GM12878 (cell line): ENCODE measurements at regions not wholly inside any gene's neighbourhood (a gene's known extent, or its start where the extent isn't known, plus 50 kb on each side); places are given as distances from the start of the nearest gene placed in this dataset.

ENCODE experiments used
- ATAC-seq: fragments of 200-7000 bp; cut with Tn5 transposase; 3 replicates; pipeline ENCODE4 v1.9.1; 2020; ENCODE audit warnings: mild to moderate bottlenecking, moderate library complexity
- BruUV-seq: library from RNA; stranded (reverse); fragments of 400-500 nt; replicated peaks from 2 replicates; lab custom pipeline; 2021; lab: Mats Ljungman, UMichigan
- CTCF ChIA-PET: fragments of 300-600 bp; sonication (Branson Sonifier 250); formaldehyde crosslinking; extraction: SDS; loops from one replicate; lab custom pipeline; 2021; ENCODE audit warnings: inconsistent platforms; lab: Yijun Ruan, JAX
- POLR2A ChIA-PET: fragments of 350-600 bp; formaldehyde crosslinking; extraction: SDS; loops from one replicate; lab custom pipeline; 2021; ENCODE audit warnings: inconsistent platforms; lab: Charles Lee
- RAD21 ChIA-PET: fragments of 300-600 bp; sonication (Branson Sonifier 250); formaldehyde crosslinking; loops from one replicate; lab custom pipeline; 2023; ENCODE audit warnings: antibody characterized with exemption; ENCODE audit not compliant: unreplicated experiment; lab: Charles Lee
- SMC1A ChIA-PET: fragments of 300-600 bp; sonication (Branson Sonifier 250); formaldehyde crosslinking; loops from one replicate; lab custom pipeline; 2023; ENCODE audit not compliant: unreplicated experiment, uncharacterized antibody; lab: Charles Lee
- DNase-seq: peaks from one replicate; pipeline ENCODE4 v3.0.0-alpha.2; 2011; ENCODE audit warnings: low read depth, low spot score
- FAIRE-seq: peaks from 3 replicates; lab custom pipeline; 2011; peaks lifted over from hg19 to GRCh38; lab: Jason Lieb, UNC
- H2AFZ ChIP-seq: 2 replicates; pipeline ENCODE4 v1.6.0; 2011; ENCODE audit warnings: low read depth, low read length, control low read depth; ENCODE audit not compliant: control insufficient read depth
- H3K27ac ChIP-seq: 2 replicates; pipeline ENCODE4 v1.5.1; 2011; ENCODE audit warnings: control low read depth; ENCODE audit not compliant: control insufficient read depth, insufficient read depth
- H3K27me3 ChIP-seq, 2 experiments: replicated peaks in 1 of 2; 2 replicates each; pipeline versions ENCODE4 v1.6.0 to v1.6.1; 2011; ENCODE audit warnings: low read length in 1 of 2; ENCODE audit not compliant: control insufficient read depth in 2 of 2, insufficient read depth in 2 of 2
- H3K36me3 ChIP-seq, 2 experiments: 2 replicates each; pipeline ENCODE4 v1.5.1; 2011; ENCODE audit warnings: low read length in 1 of 2; ENCODE audit not compliant: control insufficient read depth in 2 of 2, insufficient read depth in 2 of 2
- H3K4me1 ChIP-seq: 2 replicates; pipeline ENCODE4 v1.6.1; 2011; ENCODE audit warnings: mild to moderate bottlenecking, low read length, moderate library complexity, mixed read lengths; ENCODE audit not compliant: control insufficient read depth, insufficient read depth
- H3K4me2 ChIP-seq: 2 replicates; pipeline ENCODE4 v1.6.0; 2011; ENCODE audit warnings: control low read depth; ENCODE audit not compliant: control insufficient read depth, insufficient read depth
- H3K4me3 ChIP-seq: fragments of 200-600 bp; sonication (generic); 2 replicates; pipeline ENCODE4 v1.5.1; 2016
- H3K79me2 ChIP-seq: 2 replicates; pipeline ENCODE4 v1.6.0; 2011; ENCODE audit warnings: low read length; ENCODE audit not compliant: control insufficient read depth, insufficient read depth
- H3K9ac ChIP-seq: 2 replicates; pipeline ENCODE4 v1.8.0; 2011; ENCODE audit warnings: low read length, control low read depth, mixed read lengths; ENCODE audit not compliant: control insufficient read depth, insufficient read depth
- H3K9me3 ChIP-seq: replicated peaks from 3 replicates; pipeline ENCODE4 v1.5.1; 2011; ENCODE audit warnings: mild to moderate bottlenecking, low read length; ENCODE audit not compliant: control insufficient read depth, insufficient read depth
- H4K20me1 ChIP-seq: 2 replicates; pipeline ENCODE4 v1.6.0; 2011; ENCODE audit not compliant: control insufficient read depth, insufficient read depth
- BMI1 ChIP-seq: fragments of 450-650 bp; IDR thresholded peaks from 2 replicates; pipeline ENCODE4 v1.6.1; 2016; ENCODE audit warnings: mild to moderate bottlenecking, moderate library complexity, borderline replicate concordance
- CBX5 ChIP-seq: sonication (generic); IDR thresholded peaks from 2 replicates; pipeline ENCODE4 v1.6.1; 2016; ENCODE audit warnings: low read depth, moderate library complexity, mild to moderate bottlenecking, inconsistent platforms
- CHD4 ChIP-seq: fragments of 200-600 bp; sonication (generic); IDR thresholded peaks from 2 replicates; pipeline ENCODE4 v1.6.1; 2016; ENCODE audit warnings: mild to moderate bottlenecking
- EGR1 ChIP-seq, 2 experiments: IDR thresholded peaks; 1 replicate in 1 of 2; 2 replicates in 1 of 2; pipeline ENCODE4 v1.6.1; 2011 to 2012; ENCODE audit warnings: low read depth in 2 of 2, low read length in 2 of 2, borderline replicate concordance in 1 of 2, mild to moderate bottlenecking in 1 of 2, moderate library complexity in 1 of 2
- FOXK2 ChIP-seq: fragments of 450-650 bp; IDR thresholded peaks from 2 replicates; pipeline ENCODE4 v1.6.1; 2017; ENCODE audit warnings: mild to moderate bottlenecking, moderate library complexity
- GATAD2B ChIP-seq: fragments of 450-650 bp; conservative IDR thresholded peaks from 2 replicates; pipeline ENCODE4 v1.6.1; 2017; ENCODE audit warnings: low read depth, mild to moderate bottlenecking, moderate library complexity
- HCFC1 ChIP-seq: fragments of 150-350 bp; IDR thresholded peaks from 2 replicates; pipeline ENCODE4 v1.6.1; 2014; ENCODE audit warnings: low read length
- HDAC2 ChIP-seq: fragments of 200-600 bp; sonication (generic); IDR thresholded peaks from 2 replicates; pipeline ENCODE4 v1.6.1; 2017
- JUNB ChIP-seq: IDR thresholded peaks from 2 replicates; pipeline ENCODE4 v1.6.1; 2016; ENCODE audit warnings: antibody characterized with exemption, mild to moderate bottlenecking
- KLF5 ChIP-seq: fragments of 450-650 bp; IDR thresholded peaks from 2 replicates; pipeline ENCODE4 v1.6.1; 2014; ENCODE audit warnings: mild to moderate bottlenecking; ENCODE audit not compliant: partially characterized antibody
- NFXL1 ChIP-seq: fragments of 450-650 bp; IDR thresholded peaks from 2 replicates; pipeline ENCODE4 v1.6.1; 2017; ENCODE audit warnings: antibody characterized with exemption, mild to moderate bottlenecking, borderline replicate concordance
- NFYA ChIP-seq: IDR thresholded peaks from 2 replicates; pipeline ENCODE4 v1.6.1; 2011; ENCODE audit warnings: low read depth, mild to moderate bottlenecking, low read length, improper control_type of control experiment, borderline replicate concordance
- POU2F2 ChIP-seq: IDR thresholded peaks from 3 replicates; pipeline ENCODE4 v1.6.1; 2011; ENCODE audit warnings: low read depth, mild to moderate bottlenecking, low read length, borderline replicate concordance
- RAD51 ChIP-seq: fragments of 450-650 bp; IDR thresholded peaks from 2 replicates; pipeline ENCODE4 v1.6.1; 2016; ENCODE audit warnings: moderate library complexity, mild to moderate bottlenecking, inconsistent platforms
- TCF3 ChIP-seq: IDR thresholded peaks from 2 replicates; pipeline ENCODE4 v1.6.1; 2012; ENCODE audit warnings: low read depth, mild to moderate bottlenecking, low read length, borderline replicate concordance; ENCODE audit not compliant: insufficient read depth
- WGBS: methylation state at CpG from one replicate; pipeline ENCODE4 v1.1.6; 2016; ENCODE audit warnings: low lambda C conversion rate; ENCODE audit not compliant: insufficient replicate concordance, insufficient coverage; ENCODE audit errors: missing lambda C conversion rate; 5-methylcytosine and 5-hydroxymethylcytosine counted together
- in situ Hi-C: fragments of 300-500 bp; cut with MboI; formaldehyde crosslinking; loops from 9 replicates; pipeline ENCODE4 v1.14.3; 2018; ENCODE audit warnings: mixed read lengths
- intact Hi-C: fragments of 100-400 bp; cut with micrococcal nuclease; formaldehyde crosslinking; loops from one replicate; pipeline ENCODE4 v1.14.2; 2022; ENCODE audit not compliant: unreplicated experiment
- TF ChIP-seq, protein P1 (sequence below): fragments of 450-650 bp; IDR thresholded peaks from 2 replicates; pipeline ENCODE4 v1.6.1; 2017; ENCODE audit warnings: borderline replicate concordance
- TF ChIP-seq, protein P2 (sequence below): fragments of 450-650 bp; IDR thresholded peaks from 2 replicates; pipeline ENCODE4 v1.6.1; 2016; ENCODE audit warnings: mild to moderate bottlenecking
- TF ChIP-seq, protein P3 (sequence below): fragments of 150-350 bp; IDR thresholded peaks from 2 replicates; pipeline ENCODE4 v1.6.1; 2014; ENCODE audit warnings: mild to moderate bottlenecking, low read depth, low read length

DNA sequence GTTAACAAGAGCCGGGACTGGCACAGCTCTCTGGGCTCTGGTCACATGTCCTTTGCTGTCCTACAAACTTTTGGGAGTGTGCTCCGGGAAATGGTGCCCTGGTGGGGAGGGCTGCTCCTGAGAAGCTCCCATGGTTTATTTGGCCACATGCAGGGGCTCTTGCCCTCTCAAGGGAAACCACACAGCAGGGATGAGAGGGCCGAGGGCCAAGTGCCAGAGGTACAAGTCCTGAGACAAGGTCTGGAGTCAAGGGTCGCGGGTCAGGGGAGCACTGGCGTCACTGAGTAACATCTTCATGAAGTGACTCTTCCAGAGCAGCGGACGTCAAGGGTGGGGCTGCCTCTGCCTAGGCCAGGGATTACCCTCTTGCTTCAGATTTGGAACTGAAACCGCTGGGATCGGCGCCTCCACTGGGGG is 1160.6 kb downstream of the TBC1D22A start (continued):
- TF ChIP-seq FOXK2: no peak
- TF ChIP-seq, all 136 proteins: peak for 0

DNA sequence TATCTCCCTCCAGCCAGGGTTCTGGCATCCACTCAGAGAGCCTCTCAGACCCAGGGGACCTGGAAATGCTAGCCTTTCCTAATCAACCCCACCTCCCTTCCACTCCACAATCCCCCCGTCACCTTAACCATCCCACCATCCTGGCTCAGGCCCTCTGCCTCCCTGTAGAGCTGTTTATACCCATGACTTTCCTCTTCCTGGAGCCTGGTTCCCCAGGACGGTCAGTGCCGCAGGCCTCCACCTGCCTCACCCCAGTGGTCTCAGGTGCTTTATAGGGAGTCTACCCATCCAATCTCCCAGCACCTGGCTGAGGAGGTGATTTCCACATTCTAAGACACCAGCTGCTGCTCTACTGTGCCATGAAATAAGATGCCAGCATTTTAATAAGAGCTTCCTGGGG is 1159.5 kb downstream of the TBC1D22A start:
- Histone ChIP-seq H3K79me2 (no peaks in the 10 kb centered on the region), H3K4me2 (no peak overlapping the region), H3K36me3 (no peaks in the 10 kb centered on the region), H3K27ac (no peak overlapping the region), H3K9me3 (peaks cover 5% of the 10 kb centered on the region; the same call in 1 of the 3 replicates), H3K4me3 (no peak overlapping the region), H4K20me1 (no peaks in the 10 kb centered on the region), H2AFZ (no peak overlapping the region), H3K9ac (no peak overlapping the region), H3K27me3 (no peaks in the 10 kb centered on the region), H3K4me1 (peaks cover 17% of the 10 kb centered on the region)
- in situ Hi-C loops (no loop called here), intact Hi-C loops (no loop called here)
- SMC1A ChIA-PET: no interaction called here
- no peak for ATAC-seq
- CTCF ChIA-PET: no interaction called here
- no peak for TF ChIP-seq BMI1
- no peak for TF ChIP-seq JUNB
- no peak for TF ChIP-seq EGR1 (IDR thresholded peaks at IDR 0.05; ENCODE audit: borderline replicate concordance in 1 of 2, low read depth in 2 of 2, low read length in 2 of 2)
- no peak for TF ChIP-seq CBX5
- TF ChIP-seq, protein P1, sequence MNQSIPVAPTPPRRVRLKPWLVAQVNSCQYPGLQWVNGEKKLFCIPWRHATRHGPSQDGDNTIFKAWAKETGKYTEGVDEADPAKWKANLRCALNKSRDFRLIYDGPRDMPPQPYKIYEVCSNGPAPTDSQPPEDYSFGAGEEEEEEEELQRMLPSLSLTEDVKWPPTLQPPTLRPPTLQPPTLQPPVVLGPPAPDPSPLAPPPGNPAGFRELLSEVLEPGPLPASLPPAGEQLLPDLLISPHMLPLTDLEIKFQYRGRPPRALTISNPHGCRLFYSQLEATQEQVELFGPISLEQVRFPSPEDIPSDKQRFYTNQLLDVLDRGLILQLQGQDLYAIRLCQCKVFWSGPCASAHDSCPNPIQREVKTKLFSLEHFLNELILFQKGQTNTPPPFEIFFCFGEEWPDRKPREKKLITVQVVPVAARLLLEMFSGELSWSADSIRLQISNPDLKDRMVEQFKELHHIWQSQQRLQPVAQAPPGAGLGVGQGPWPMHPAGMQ: no peak
- TF ChIP-seq TCF3: no peak
- no peak for TF ChIP-seq POU2F2
- TF ChIP-seq KLF5: no peak
- no peak for TF ChIP-seq GATAD2B
- no peak for TF ChIP-seq HCFC1
- TF ChIP-seq, protein P2, sequence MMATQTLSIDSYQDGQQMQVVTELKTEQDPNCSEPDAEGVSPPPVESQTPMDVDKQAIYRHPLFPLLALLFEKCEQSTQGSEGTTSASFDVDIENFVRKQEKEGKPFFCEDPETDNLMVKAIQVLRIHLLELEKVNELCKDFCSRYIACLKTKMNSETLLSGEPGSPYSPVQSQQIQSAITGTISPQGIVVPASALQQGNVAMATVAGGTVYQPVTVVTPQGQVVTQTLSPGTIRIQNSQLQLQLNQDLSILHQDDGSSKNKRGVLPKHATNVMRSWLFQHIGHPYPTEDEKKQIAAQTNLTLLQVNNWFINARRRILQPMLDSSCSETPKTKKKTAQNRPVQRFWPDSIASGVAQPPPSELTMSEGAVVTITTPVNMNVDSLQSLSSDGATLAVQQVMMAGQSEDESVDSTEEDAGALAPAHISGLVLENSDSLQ: no peak
- TF ChIP-seq HDAC2: no peak
- no peak for TF ChIP-seq NFXL1
- TF ChIP-seq, protein P3, sequence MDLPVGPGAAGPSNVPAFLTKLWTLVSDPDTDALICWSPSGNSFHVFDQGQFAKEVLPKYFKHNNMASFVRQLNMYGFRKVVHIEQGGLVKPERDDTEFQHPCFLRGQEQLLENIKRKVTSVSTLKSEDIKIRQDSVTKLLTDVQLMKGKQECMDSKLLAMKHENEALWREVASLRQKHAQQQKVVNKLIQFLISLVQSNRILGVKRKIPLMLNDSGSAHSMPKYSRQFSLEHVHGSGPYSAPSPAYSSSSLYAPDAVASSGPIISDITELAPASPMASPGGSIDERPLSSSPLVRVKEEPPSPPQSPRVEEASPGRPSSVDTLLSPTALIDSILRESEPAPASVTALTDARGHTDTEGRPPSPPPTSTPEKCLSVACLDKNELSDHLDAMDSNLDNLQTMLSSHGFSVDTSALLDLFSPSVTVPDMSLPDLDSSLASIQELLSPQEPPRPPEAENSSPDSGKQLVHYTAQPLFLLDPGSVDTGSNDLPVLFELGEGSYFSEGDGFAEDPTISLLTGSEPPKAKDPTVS: no peak
- TF ChIP-seq RAD51: no peak
- no peak for TF ChIP-seq CHD4
- TF ChIP-seq NFYA: no peak
- FAIRE-seq: no peak
- RAD21 ChIA-PET: no interaction called here
- no TSS peak for BruUV-seq
- DNase-seq: no peak
- WGBS: 49% methylated on average over 3 of the region's 3 CpGs
- POLR2A ChIA-PET: no interaction called here
